HEK293T (cell line): ENCODE measurements at regions not wholly inside any gene's neighbourhood (a gene's known extent, or its start where the extent isn't known, plus 50 kb on each side); places are given as distances from the start of the nearest gene placed in this dataset.

Source experiments
- SUZ12 ChIP-seq: fragments of 450-650 bp; IDR thresholded peaks from 2 replicates; pipeline ENCODE4 v1.6.1; 2016; ENCODE audit warnings: mild to moderate bottlenecking
- ZNF384 ChIP-seq: fragments of 450-650 bp; IDR thresholded peaks from 2 replicates; pipeline ENCODE4 v1.6.1; 2016

DNA sequence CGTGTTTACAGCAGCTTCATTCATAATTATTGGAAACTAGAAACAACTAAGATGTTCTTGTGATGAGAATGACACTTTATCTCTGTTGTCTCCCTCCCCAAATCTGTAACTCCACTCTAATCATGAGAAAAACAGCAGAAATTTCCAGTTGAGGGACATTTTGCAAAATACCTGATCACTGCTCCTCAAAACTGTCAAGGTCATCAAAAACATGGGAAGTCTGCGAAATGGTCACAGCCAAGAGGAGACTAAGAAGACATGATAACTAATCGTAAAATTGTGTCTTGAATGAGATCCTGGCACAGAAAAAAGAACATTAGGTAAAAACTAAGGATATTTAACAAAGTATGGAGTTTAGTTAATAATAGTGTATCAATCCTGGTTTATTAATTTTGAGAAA lies 204.2 kb downstream of the CYLD start:
- TF ChIP-seq ZNF384 (no peak), SUZ12 (no peak)
